ENCODE measurements at regions not wholly inside any gene's neighbourhood (a gene's known extent, or its start where the extent isn't known, plus 50 kb on each side); places are given as distances from the start of the nearest gene placed in this dataset.
"Not testable (repeated sequence)": the region's sequence is repeated elsewhere in the genome, so short reads cannot be mapped to it uniquely, and the experiment has no call there.

DNA sequence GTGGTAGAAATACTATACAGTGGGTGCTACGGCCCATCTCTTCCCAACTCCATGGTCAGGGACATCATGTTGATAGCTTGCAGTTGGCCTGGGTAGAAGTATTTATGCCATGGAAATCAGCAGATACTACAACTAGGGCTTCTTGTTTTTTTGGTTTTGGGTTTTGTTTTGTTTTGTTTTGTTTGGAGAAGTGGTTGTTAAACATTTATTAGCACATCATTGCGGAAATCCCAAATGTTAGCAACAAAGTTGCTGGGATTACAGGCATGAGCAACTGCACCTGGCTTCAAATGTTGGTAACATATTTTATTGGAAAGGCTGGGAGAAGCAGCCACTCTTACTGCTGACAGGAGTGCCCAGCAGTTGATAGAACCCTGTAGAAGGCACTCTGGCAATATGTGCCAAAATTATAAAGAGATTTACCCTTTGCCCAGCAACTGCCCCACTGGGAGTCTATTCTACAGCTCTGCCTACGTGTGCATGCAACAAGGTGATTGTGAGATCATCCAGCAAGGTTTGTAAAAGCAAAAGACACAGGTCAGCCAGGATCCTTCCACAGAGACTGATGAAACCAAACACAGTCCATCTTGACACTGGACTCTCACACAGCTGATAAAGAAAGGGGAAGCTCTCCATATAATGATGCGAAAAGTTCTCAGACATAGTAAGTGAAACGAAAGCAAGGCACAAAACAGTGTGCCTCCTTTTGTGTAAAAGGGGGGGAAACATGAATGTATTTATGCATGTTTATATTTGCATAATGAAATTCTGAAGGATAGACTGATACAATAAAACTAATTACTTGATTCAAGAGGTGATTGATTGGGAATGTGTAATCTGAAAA lies 314.4 kb downstream of the ANAPC1 start:
- H3K79me1 ChIP-seq (ENCODE audit: low read depth in 1 of 2, low read length in 2 of 2); DNase-seq; H2BK120ac ChIP-seq (ENCODE audit: low read depth, low read length); CTCF ChIA-PET; H4K5ac ChIP-seq (ENCODE audit: low read depth, low read length); dilution Hi-C loops (cut with HindIII; ENCODE audit: low sequenced_read_pairs, unreplicated experiment); H4K8ac ChIP-seq (ENCODE audit: low read depth in 2 of 2, low read length in 2 of 2); intact Hi-C loops (cut with micrococcal nuclease); H2AK9ac ChIP-seq (replicated peaks; ENCODE audit: low read depth, low read length, poor library complexity); H4K91ac ChIP-seq (ENCODE audit: insufficient read depth, low read depth, low read length); H4K20me1 ChIP-seq (ENCODE audit: insufficient read depth, low read length); H3K27me3 ChIP-seq (ENCODE audit: control insufficient read depth, insufficient read depth, low read length); H2AK5ac ChIP-seq (ENCODE audit: low read depth, low read length); H3K14ac ChIP-seq (replicated peaks; ENCODE audit: low read depth, low read length); H3K4me3 ChIP-seq (ENCODE audit: insufficient read depth, low read depth, low read length); H2BK15ac ChIP-seq (ENCODE audit: low read depth, low read length); H3K4me1 ChIP-seq (ENCODE audit: control insufficient read depth, insufficient read depth, low read length); H3K18ac ChIP-seq (ENCODE audit: low read depth, low read length); H3K56ac ChIP-seq (ENCODE audit: extremely low read depth, insufficient read depth, low read length); H2AFZ ChIP-seq (replicated peaks; ENCODE audit: low read length, poor library complexity); H3K4ac ChIP-seq (ENCODE audit: low read depth, low read length); in situ Hi-C loops (cut with MboI; ENCODE audit: low sequenced_read_pairs); POLR2A ChIA-PET (ENCODE audit: unreplicated experiment); H3K4me2 ChIP-seq (ENCODE audit: low read depth, low read length); H2BK20ac ChIP-seq (ENCODE audit: low read depth, low read length); H3K9ac ChIP-seq (ENCODE audit: low read depth, low read length); H2BK5ac ChIP-seq (ENCODE audit: low read depth, low read length, poor library complexity, severe bottlenecking); H3K9me1 ChIP-seq (ENCODE audit: insufficient read depth, low read length); H3K27ac ChIP-seq (ENCODE audit: insufficient read depth, low read length); H3K23ac ChIP-seq (ENCODE audit: low read depth, low read length); ATAC-seq (ENCODE audit: low read depth); H3K36me3 ChIP-seq (ENCODE audit: control insufficient read depth, insufficient read depth, low read length); H3K9me3 ChIP-seq (ENCODE audit: control insufficient read depth, insufficient read depth, low read length); BruUV-seq (replicated peaks): not testable (repeated sequence)
- WGBS, 2 experiments (ENCODE audit: extremely low coverage in 2 of 2, insufficient read length in 1 of 2) = no CpG with 5 or more reads among the region's 5 CpGs

DNA sequence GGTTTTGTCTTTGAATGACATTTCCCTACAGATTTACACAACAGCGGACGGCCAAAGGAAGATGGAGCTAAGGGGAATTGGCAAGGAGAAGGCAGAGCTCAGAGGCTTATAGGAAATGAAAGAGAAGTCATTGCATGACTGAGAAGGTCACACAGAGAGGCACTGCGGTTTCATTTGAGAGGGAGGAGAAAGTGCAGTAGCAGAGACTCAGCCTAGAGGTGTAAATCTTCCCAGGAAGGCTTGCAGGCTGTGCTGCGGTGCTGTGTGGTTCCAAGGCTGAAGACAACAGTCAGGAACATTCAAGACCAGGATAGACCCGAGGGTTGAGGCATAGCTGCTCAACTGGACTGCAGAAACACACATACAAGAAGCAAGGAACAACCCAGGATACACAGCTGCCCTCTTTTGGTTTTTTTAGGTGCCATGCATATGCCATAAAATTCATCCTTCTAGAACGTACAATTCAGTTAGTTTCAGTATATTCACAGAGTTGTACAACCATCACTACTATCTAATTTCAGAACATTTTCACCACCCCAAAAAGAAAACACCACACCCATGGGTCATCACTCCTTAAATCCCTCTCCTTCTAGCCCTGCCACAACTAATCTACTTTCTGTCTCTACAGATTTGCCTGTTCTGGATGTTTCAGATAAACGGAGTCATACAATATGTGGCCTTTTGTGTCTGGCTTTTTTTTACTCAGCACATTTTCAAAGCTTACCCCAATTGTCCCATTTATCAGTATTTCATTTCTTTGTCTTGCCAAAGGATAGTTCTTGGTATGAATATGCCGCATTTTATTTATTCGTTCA lies 313.5 kb downstream of the ANAPC1 start:
- H3K23ac ChIP-seq (ENCODE audit: low read depth, low read length); H2BK120ac ChIP-seq (ENCODE audit: low read depth, low read length); H3K79me1 ChIP-seq (ENCODE audit: low read depth in 1 of 2, low read length in 2 of 2); H2AK9ac ChIP-seq (replicated peaks; ENCODE audit: low read depth, low read length, poor library complexity); H3K9me1 ChIP-seq (ENCODE audit: insufficient read depth, low read length); H3K9ac ChIP-seq (ENCODE audit: low read depth, low read length); H3K27me3 ChIP-seq (ENCODE audit: control insufficient read depth, insufficient read depth, low read length); H3K56ac ChIP-seq (ENCODE audit: extremely low read depth, insufficient read depth, low read length); dilution Hi-C loops (cut with HindIII; ENCODE audit: low sequenced_read_pairs, unreplicated experiment); H3K9me3 ChIP-seq (ENCODE audit: control insufficient read depth, insufficient read depth, low read length); H4K5ac ChIP-seq (ENCODE audit: low read depth, low read length); H4K20me1 ChIP-seq (ENCODE audit: insufficient read depth, low read length); H3K14ac ChIP-seq (replicated peaks; ENCODE audit: low read depth, low read length); H3K36me3 ChIP-seq (ENCODE audit: control insufficient read depth, insufficient read depth, low read length); H2BK5ac ChIP-seq (ENCODE audit: low read depth, low read length, poor library complexity, severe bottlenecking); POLR2A ChIA-PET (ENCODE audit: unreplicated experiment); H2AFZ ChIP-seq (replicated peaks; ENCODE audit: low read length, poor library complexity); H2AK5ac ChIP-seq (ENCODE audit: low read depth, low read length); H2BK15ac ChIP-seq (ENCODE audit: low read depth, low read length); CTCF ChIA-PET; H4K8ac ChIP-seq (ENCODE audit: low read depth in 2 of 2, low read length in 2 of 2); H2BK20ac ChIP-seq (ENCODE audit: low read depth, low read length); H3K4ac ChIP-seq (ENCODE audit: low read depth, low read length); H3K4me3 ChIP-seq (ENCODE audit: insufficient read depth, low read depth, low read length); H3K18ac ChIP-seq (ENCODE audit: low read depth, low read length); H3K4me2 ChIP-seq (ENCODE audit: low read depth, low read length); H4K91ac ChIP-seq (ENCODE audit: insufficient read depth, low read depth, low read length); H3K27ac ChIP-seq (ENCODE audit: insufficient read depth, low read length); in situ Hi-C loops (cut with MboI; ENCODE audit: low sequenced_read_pairs); H3K4me1 ChIP-seq (ENCODE audit: control insufficient read depth, insufficient read depth, low read length); intact Hi-C loops (cut with micrococcal nuclease); DNase-seq; BruUV-seq (replicated peaks): not testable (repeated sequence)
- WGBS, 2 experiments (ENCODE audit: extremely low coverage in 2 of 2, insufficient read length in 1 of 2) = no CpG with 5 or more reads among the region's 9 CpGs
- ATAC-seq (ENCODE audit: low read depth) = peak; percentile 64
